Glutamatergic neuron (in vitro differentiated cells): ENCODE measurements at regions not wholly inside any gene's neighbourhood (a gene's known extent, or its start where the extent isn't known, plus 50 kb on each side); places are given as distances from the start of the nearest gene placed in this dataset.

Source experiments
- DNase-seq: peaks from one replicate; pipeline ENCODE4 v3.0.0; 2022
- H3K27ac Mint-ChIP-seq: one replicate; pipeline ENCODE4 v1.8.0; 2020; ENCODE audit warnings: mild to moderate bottlenecking, mixed read lengths, inconsistent platforms; ENCODE audit not compliant: unreplicated experiment
- H3K27me3 Mint-ChIP-seq: one replicate; pipeline ENCODE4 v1.8.0; 2020; ENCODE audit warnings: mild to moderate bottlenecking, moderate library complexity, mixed read lengths, inconsistent platforms; ENCODE audit not compliant: unreplicated experiment
- H3K36me3 Mint-ChIP-seq: one replicate; pipeline ENCODE4 v1.8.0; 2020; ENCODE audit warnings: mild to moderate bottlenecking, mixed read lengths, inconsistent platforms; ENCODE audit not compliant: unreplicated experiment
- H3K4me1 Mint-ChIP-seq: one replicate; pipeline ENCODE4 v1.8.0; 2020; ENCODE audit warnings: mild to moderate bottlenecking, low read depth, mixed read lengths, inconsistent platforms; ENCODE audit not compliant: unreplicated experiment
- H3K4me3 Mint-ChIP-seq: one replicate; pipeline ENCODE4 v1.8.0; 2020; ENCODE audit warnings: mild to moderate bottlenecking, mixed read lengths, inconsistent platforms; ENCODE audit not compliant: unreplicated experiment
- H3K9me3 Mint-ChIP-seq: one replicate; pipeline ENCODE4 v1.8.0; 2020; ENCODE audit warnings: mild to moderate bottlenecking, moderate library complexity, mixed read lengths, inconsistent platforms; ENCODE audit not compliant: unreplicated experiment
- CTCF ChIP-seq: fragments of 200-600 bp; sonication (generic); IDR thresholded peaks from one replicate; pipeline ENCODE4 v1.5.0; 2021; ENCODE audit not compliant: partially characterized antibody, unreplicated experiment

GRCh38 chr4:89616382-89616781 is 220.6 kb downstream of the SNCA start:
- Mint-ChIP-seq H3K27me3 (no peaks in the 10 kb centered on the region), H3K27ac (no peak overlapping the region), H3K36me3 (no peaks in the 10 kb centered on the region), H3K4me3 (no peak overlapping the region), H3K4me1 (no peaks in the 10 kb centered on the region), H3K9me3 (no peaks in the 10 kb centered on the region)
- no peak for DNase-seq
- TF ChIP-seq CTCF: no peak

GRCh38 chr4:89615051-89615450 is 221.9 kb downstream of the SNCA start:
- H3K9me3 Mint-ChIP-seq: no peaks in the 10 kb centered on the region
- H3K36me3 Mint-ChIP-seq: peaks cover 4% of the 10 kb centered on the region
- no peaks in the 10 kb centered on the region for H3K27me3 Mint-ChIP-seq
- DNase-seq: no peak
- no peak overlapping the region for H3K4me3 Mint-ChIP-seq
- no peaks in the 10 kb centered on the region for H3K4me1 Mint-ChIP-seq
- H3K27ac Mint-ChIP-seq: no peak overlapping the region
- no peak for TF ChIP-seq CTCF

- Mint-ChIP-seq H3K4me3 (no peak overlapping the region), H3K4me1 (no peaks in the 10 kb centered on the region), H3K27me3 (no peaks in the 10 kb centered on the region), H3K36me3 (peaks cover 4% of the 10 kb centered on the region), H3K27ac (no peak overlapping the region), H3K9me3 (no peaks in the 10 kb centered on the region)
- no peak for TF ChIP-seq CTCF
- no peak for DNase-seq
Measured at GRCh38 chr4:89614155-89614554, 222.8 kb downstream of the SNCA start.

- Mint-ChIP-seq H3K36me3 (peaks cover 4% of the 10 kb centered on the region), H3K27me3 (no peaks in the 10 kb centered on the region), H3K9me3 (no peaks in the 10 kb centered on the region), H3K27ac (no peak overlapping the region), H3K4me1 (no peaks in the 10 kb centered on the region), H3K4me3 (no peak overlapping the region)
- DNase-seq: no peak
- TF ChIP-seq CTCF: no peak
Measured at GRCh38 chr4:89610236-89610635, 226.7 kb downstream of the SNCA start.

- Mint-ChIP-seq H3K27ac (no peak overlapping the region), H3K9me3 (no peaks in the 10 kb centered on the region), H3K27me3 (no peaks in the 10 kb centered on the region), H3K36me3 (peaks cover 4% of the 10 kb centered on the region), H3K4me1 (no peaks in the 10 kb centered on the region), H3K4me3 (no peak overlapping the region)
- TF ChIP-seq CTCF: no peak
- DNase-seq: no peak
Measured at GRCh38 chr4:89609756-89610155, 227.2 kb downstream of the SNCA start.
